Activated CD4-positive, alpha-beta T cell treated with anti-CD3 and anti-CD28 coated beads, Interleukin-2, amount 10 ng/mL, durations not matched to agents 24 days and 14 days (primary cell): ENCODE measurements at regions not wholly inside any gene's neighbourhood (a gene's known extent, or its start where the extent isn't known, plus 50 kb on each side); places are given as distances from the start of the nearest gene placed in this dataset.
"Not testable (repeated sequence)": the region's sequence is repeated elsewhere in the genome, so short reads cannot be mapped to it uniquely, and the experiment has no call there.

ENCODE experiments used
- DNase-seq: peaks from one replicate; pipeline ENCODE4 v3.0.0; 2022
- H3K27ac Mint-ChIP-seq: one replicate; pipeline ENCODE4 v1.8.0; 2022; ENCODE audit warnings: mild to moderate bottlenecking, mixed read lengths
- H3K27me3 Mint-ChIP-seq: one replicate; pipeline ENCODE4 v1.8.0; 2022; ENCODE audit warnings: mixed read lengths
- H3K36me3 Mint-ChIP-seq: one replicate; pipeline ENCODE4 v1.8.0; 2022; ENCODE audit warnings: low read depth, mild to moderate bottlenecking, mixed read lengths
- H3K4me1 Mint-ChIP-seq: one replicate; pipeline ENCODE4 v1.8.0; 2021; ENCODE audit warnings: mixed read lengths
- H3K4me3 Mint-ChIP-seq: one replicate; pipeline ENCODE4 v1.8.0; 2022; ENCODE audit warnings: mild to moderate bottlenecking, moderate library complexity, mixed read lengths
- H3K9me3 Mint-ChIP-seq: one replicate; pipeline ENCODE4 v1.8.0; 2021; ENCODE audit warnings: mixed read lengths
- intact Hi-C: fragments of 100-400 bp; cut with micrococcal nuclease; formaldehyde crosslinking; loops from one replicate; pipeline ENCODE4 v1.15.1; 2023

DNA sequence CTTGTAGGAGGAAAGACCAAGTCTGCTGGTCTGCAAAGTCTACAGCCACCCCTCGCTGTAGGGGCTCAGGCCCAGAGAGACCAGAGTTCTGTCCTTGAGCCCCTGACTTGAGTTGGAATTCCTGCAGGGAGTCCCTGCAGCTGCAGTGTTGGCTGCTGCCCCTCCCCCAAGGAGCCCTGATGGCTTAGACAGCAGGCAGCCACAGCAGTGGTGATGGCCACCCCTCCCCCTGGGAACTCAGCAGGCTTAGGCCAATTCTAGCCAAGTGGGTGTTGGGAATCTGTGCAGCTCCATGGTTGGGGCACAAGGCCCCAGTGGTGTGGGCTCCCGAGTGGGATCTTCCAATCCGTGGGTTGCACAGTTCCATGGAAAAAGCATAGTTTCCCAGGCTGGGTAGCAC, 345.4 kb downstream of the CD109 start:
- DNase-seq: no peak
- Mint-ChIP-seq H3K27ac (no peak overlapping the region), H3K27me3 (no peaks in the 10 kb centered on the region), H3K9me3 (peaks cover 7% of the 10 kb centered on the region), H3K36me3 (no peaks in the 10 kb centered on the region), H3K4me1 (no peaks in the 10 kb centered on the region), H3K4me3 (no peak overlapping the region)
- intact Hi-C loops: no loop called here

DNA sequence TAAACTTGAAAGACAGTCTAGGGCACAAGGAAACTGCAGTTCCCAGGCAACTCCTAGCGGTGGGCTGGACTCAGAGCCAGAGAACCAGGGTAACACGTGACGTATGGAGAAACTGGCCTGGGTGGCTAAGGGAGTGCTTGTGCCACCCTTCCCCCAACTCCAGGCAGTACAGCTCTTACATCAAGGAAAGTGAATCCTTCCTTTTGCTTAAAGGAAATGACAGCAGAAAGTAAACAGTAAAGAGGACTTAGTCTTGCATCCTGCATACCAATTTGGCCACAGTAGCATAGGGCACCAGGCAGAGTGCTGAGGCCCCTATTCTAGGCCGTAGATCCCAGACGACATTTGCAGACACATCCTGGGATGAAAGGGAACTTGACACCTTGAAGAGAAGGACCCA, 322.8 kb downstream of the CD109 start:
- Mint-ChIP-seq H3K4me1 (no peaks in the 10 kb centered on the region), H3K4me3 (no peak overlapping the region), H3K9me3 (no peaks in the 10 kb centered on the region), H3K36me3 (no peaks in the 10 kb centered on the region), H3K27ac (no peak overlapping the region), H3K27me3 (no peaks in the 10 kb centered on the region)
- DNase-seq: no peak
- intact Hi-C loops: no loop called here

DNA sequence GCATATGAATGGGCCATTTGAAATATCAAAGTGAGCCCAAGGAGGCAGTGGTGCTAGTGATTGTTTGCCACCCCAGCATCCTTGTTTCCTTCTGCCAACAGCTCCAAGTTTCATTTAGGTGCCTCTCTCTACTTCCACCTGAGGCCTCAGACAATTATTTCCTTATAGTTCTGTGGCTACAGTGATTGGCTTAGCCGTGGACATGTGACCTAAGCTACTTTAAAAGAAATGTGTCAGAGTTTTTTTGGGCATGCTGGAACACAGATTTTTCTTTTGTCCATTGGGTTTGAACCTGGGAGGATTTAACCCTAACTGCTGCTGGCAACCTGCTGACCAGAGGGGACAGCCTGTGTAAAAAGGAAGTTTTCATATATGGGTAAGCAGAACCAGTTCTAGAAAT, 319.4 kb downstream of the CD109 start:
- no peaks in the 10 kb centered on the region for H3K36me3 Mint-ChIP-seq
- no peak overlapping the region for H3K27ac Mint-ChIP-seq
- peaks cover under 1% of the 10 kb centered on the region for H3K9me3 Mint-ChIP-seq
- H3K27me3 Mint-ChIP-seq: no peaks in the 10 kb centered on the region
- no peaks in the 10 kb centered on the region for H3K4me1 Mint-ChIP-seq
- intact Hi-C loops: no loop called here
- DNase-seq: no peak
- H3K4me3 Mint-ChIP-seq: no peak overlapping the region

DNA sequence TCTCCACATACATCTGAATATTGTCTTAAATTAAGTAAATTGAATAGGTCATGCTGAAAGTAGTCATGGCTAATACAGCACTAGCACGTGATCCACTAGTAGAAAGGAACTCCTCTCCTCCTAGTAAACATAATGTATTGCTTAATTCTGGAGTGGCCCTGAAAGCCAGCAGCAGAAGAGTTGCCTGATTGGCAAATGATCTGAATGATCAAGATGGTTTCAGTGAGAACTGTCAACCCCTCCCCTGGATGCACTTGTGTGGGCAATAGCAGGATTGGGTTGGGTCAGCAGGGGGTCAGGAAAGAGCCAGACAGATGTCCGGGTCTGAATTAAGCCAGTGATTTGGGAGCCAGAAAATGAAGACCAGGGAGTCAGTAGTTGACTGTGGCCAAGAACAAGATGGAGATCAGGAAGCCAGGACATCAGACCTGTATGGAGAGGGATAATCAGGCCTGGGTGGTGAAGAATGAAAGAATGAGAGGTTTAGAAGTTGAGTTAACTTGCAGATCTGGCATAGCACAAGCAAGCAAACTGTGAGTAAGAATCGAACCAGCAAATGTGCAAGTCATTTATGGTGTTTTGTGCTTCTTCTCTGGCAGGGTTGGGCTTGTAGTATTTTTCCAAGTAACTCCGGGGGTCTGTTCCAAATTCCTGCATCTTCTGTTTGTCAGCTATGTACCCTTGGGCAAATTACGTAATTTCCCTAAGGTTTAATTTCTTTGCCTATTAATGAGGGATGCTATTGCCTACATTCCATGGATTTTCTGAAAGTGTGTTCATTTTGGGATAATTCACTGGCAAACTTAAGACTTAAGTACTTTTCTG, 304.9 kb downstream of the CD109 start:
- H3K4me3 Mint-ChIP-seq: no peak overlapping the region
- no peaks in the 10 kb centered on the region for H3K4me1 Mint-ChIP-seq
- H3K27me3 Mint-ChIP-seq: no peaks in the 10 kb centered on the region
- H3K9me3 Mint-ChIP-seq: no peaks in the 10 kb centered on the region
- H3K36me3 Mint-ChIP-seq: no peaks in the 10 kb centered on the region
- intact Hi-C loops: no loop called here
- no peak overlapping the region for H3K27ac Mint-ChIP-seq
- DNase-seq: no peak

DNA sequence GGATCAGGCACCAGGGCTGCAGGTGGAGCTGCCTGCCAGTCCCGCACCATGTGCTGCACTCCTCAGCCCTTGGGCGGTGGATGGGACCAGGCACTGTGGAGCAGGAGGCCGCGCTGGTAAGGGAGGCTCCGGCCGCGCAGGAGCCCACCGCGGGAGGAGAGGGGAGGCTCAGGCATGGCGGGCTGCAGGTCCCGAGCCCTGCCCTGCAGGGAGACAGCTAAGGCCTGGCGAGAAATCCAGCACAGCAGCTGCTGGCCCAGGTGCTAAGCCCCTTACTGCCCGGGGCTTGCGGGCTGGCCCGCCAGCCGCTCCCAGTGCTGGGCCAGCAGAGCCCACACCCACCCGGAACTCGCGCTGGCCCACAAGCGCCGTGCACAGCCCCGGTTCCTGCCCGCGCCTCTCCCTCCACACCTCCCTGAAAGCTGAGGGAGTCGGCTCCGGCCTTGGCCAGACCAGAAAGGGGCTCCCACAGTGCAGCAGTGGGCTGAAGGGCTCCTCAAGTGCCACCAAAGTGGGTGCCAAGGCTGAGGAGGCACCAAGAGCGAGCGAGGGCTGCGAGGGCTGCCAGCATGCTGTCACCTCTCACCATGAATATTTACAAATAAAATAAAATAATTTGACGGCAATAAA, 294.7 kb downstream of the CD109 start:
- intact Hi-C loops, DNase-seq, H3K27me3 Mint-ChIP-seq, H3K4me1 Mint-ChIP-seq, H3K9me3 Mint-ChIP-seq, H3K36me3 Mint-ChIP-seq, H3K27ac Mint-ChIP-seq, H3K4me3 Mint-ChIP-seq: not testable (repeated sequence)

DNA sequence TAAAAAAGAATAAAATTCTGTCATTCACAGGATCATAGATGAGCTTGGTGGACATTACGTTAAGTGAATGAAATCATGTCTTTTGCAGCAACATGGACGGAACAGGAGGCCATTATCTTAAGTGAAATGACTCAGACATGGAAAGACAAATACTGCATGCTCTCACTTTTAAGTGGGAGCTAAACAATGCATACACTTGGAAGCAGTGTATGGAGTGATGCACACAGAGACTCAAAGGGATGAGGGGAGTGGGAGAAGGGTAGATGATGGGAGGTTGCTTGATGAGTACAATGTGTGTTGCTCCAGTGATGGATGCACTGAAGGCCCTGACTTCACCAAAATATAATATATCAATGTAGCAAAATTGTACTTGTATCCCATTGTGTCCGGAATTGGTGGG, 293.4 kb downstream of the CD109 start:
- Mint-ChIP-seq H3K9me3 (no peaks in the 10 kb centered on the region), H3K4me1 (no peaks in the 10 kb centered on the region), H3K4me3 (no peak overlapping the region), H3K27me3 (no peaks in the 10 kb centered on the region), H3K27ac (no peak overlapping the region), H3K36me3 (no peaks in the 10 kb centered on the region)
- intact Hi-C loops: no loop called here
- DNase-seq: no peak

DNA sequence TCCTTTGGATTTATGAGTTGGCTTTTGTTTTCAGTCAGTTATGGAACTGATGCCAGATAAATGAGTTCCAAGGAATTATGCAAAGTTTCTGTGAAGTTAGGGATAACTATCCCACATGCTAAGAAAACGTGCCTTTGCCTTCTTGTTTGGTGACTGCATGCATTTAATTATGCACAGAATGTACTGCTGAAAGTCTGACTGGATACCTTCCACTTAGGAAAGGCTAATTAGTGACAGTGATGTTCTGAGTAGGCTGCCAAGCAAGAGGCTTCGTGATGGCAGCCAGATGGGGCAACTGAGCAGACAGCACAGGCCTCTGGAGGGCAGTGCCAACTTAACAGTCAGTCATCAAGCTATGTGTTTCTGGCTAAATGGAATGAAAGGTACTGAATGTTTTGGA, 289.9 kb downstream of the CD109 start:
- Mint-ChIP-seq H3K4me1 (no peaks in the 10 kb centered on the region), H3K27ac (no peak overlapping the region), H3K36me3 (no peaks in the 10 kb centered on the region), H3K9me3 (no peaks in the 10 kb centered on the region), H3K27me3 (peaks cover 3% of the 10 kb centered on the region), H3K4me3 (no peak overlapping the region)
- intact Hi-C loops: no loop called here
- DNase-seq: no peak

DNA sequence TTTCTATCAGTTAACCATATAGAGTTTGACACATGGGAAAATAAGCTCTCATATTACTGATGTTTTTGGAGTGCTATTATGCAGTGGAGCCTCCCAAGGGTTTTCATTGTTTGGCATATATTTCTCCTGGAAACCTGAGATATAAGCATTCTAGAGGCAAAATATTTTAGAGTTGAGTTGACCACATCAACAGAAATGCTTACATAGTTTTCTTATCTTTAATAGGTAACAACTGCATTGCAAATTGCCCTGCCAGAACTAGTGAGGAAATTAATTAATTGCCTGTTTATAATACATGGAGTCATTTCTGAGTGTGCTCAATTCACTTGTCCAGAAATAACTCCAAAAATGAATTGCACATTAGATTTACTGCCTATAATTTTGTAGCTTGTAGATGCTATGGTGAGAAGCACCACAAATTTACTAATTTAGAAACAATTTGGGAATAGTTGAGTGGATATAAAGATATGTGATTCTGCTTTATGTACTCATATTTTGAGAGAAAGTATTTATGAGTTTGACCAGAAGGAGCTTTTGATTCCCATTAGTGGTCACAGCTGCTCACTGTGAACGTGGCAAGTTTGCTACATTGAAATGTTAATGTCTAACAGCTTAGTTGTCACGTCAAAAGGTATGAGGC, 288.7 kb downstream of the CD109 start:
- H3K4me1 Mint-ChIP-seq: no peaks in the 10 kb centered on the region
- no peak overlapping the region for H3K27ac Mint-ChIP-seq
- DNase-seq: no peak
- H3K4me3 Mint-ChIP-seq: no peak overlapping the region
- no peaks in the 10 kb centered on the region for H3K9me3 Mint-ChIP-seq
- intact Hi-C loops: no loop called here
- H3K36me3 Mint-ChIP-seq: no peaks in the 10 kb centered on the region
- peaks cover 3% of the 10 kb centered on the region for H3K27me3 Mint-ChIP-seq

DNA sequence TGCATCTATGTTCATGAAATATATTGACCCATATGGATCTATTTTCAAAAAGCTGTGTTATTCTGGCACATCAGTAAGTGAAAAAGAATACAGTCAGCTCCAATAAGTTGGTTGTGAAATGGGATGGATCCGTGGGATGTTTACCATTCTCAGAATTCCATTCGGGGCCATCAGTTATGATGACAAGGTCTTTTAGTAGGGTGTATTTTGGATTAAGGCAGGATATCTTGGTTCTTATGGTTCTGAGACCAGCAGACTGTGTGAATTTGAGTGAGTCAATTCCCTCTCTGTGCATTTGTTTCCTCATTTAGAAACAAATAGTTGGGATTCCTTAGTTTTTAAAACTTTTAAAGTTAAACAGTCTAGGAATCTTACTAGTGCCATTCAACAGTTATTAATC, 287.4 kb downstream of the CD109 start:
- Mint-ChIP-seq H3K9me3 (no peaks in the 10 kb centered on the region), H3K27me3 (peaks cover 4% of the 10 kb centered on the region), H3K4me1 (no peaks in the 10 kb centered on the region), H3K4me3 (no peak overlapping the region), H3K27ac (no peak overlapping the region), H3K36me3 (no peaks in the 10 kb centered on the region)
- no peak for DNase-seq
- intact Hi-C loops: no loop called here

DNA sequence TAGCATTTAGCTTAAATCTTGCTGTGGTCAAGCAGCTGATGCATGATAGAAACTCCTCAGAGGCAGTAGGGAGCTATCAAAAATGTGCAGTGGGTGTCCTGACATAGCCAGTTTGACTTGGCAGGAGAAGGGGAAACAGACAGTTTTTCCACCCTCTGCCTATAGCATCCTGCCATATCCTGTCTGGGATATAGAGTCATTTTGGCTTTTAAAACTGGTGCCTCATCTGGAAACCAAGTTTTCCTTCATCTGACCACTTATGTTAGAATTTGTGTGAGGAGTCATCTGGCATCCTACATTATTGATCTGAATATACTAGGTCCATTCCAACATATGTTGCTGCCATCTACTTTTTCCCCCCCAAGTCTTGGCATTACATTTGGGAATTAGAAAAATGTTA, 284.1 kb downstream of the CD109 start:
- H3K9me3 Mint-ChIP-seq: no peaks in the 10 kb centered on the region
- no peak overlapping the region for H3K4me3 Mint-ChIP-seq
- no peaks in the 10 kb centered on the region for H3K4me1 Mint-ChIP-seq
- H3K36me3 Mint-ChIP-seq: no peaks in the 10 kb centered on the region
- intact Hi-C loops: no loop called here
- DNase-seq: no peak
- H3K27ac Mint-ChIP-seq: no peak overlapping the region
- peaks cover 6% of the 10 kb centered on the region for H3K27me3 Mint-ChIP-seq

DNA sequence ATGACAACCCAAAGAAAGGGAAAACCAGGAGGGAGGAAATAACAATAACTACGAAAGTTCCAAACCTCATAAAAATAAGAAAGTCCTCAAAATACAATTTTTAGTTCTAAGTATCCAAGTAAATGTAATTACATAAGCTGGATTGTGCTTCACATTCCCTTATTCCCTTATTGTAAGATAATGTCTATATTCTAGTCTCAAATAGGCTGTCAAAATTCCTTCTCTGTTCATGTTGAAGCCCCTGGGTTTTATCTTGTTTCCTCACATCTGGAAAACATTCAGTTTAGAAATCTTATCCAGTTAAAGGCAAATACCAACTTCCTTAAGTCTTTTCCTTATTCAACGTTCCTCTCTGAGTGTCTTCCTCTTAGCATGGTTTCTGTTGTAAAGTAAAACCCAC, 282.3 kb downstream of the CD109 start:
- peaks cover 6% of the 10 kb centered on the region for H3K27me3 Mint-ChIP-seq
- H3K27ac Mint-ChIP-seq: no peak overlapping the region
- no peaks in the 10 kb centered on the region for H3K36me3 Mint-ChIP-seq
- H3K9me3 Mint-ChIP-seq: no peaks in the 10 kb centered on the region
- no peaks in the 10 kb centered on the region for H3K4me1 Mint-ChIP-seq
- DNase-seq: no peak
- intact Hi-C loops: no loop called here
- H3K4me3 Mint-ChIP-seq: no peak overlapping the region

DNA sequence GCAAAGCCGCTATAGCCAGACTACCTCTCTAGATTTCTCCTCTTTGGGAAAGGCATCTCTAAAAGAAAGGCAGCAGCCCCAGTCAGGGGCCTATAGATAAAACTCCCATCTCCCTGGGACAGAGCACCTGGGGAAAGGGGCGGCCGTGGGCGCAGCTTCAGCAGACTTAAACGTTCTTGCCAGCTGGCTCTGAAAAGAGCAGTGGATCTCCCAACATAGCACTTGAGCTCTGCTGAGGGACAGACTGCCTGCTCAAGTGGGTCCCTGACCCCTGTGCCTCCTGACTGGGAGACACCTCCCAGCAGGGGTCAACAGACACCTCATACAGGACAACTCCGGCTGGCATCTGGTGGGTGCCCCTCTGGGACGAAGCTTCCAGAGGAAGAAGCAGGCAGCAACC, 276.5 kb downstream of the CD109 start:
- not testable (repeated sequence) for H3K4me1 Mint-ChIP-seq, H3K4me3 Mint-ChIP-seq, DNase-seq, H3K27me3 Mint-ChIP-seq, H3K27ac Mint-ChIP-seq, H3K9me3 Mint-ChIP-seq, H3K36me3 Mint-ChIP-seq
- intact Hi-C loops: loop anchor here (5.0 kb wide), 1 partner anchor 235 kb away; no protein-coding TSS in a partner anchor

DNA sequence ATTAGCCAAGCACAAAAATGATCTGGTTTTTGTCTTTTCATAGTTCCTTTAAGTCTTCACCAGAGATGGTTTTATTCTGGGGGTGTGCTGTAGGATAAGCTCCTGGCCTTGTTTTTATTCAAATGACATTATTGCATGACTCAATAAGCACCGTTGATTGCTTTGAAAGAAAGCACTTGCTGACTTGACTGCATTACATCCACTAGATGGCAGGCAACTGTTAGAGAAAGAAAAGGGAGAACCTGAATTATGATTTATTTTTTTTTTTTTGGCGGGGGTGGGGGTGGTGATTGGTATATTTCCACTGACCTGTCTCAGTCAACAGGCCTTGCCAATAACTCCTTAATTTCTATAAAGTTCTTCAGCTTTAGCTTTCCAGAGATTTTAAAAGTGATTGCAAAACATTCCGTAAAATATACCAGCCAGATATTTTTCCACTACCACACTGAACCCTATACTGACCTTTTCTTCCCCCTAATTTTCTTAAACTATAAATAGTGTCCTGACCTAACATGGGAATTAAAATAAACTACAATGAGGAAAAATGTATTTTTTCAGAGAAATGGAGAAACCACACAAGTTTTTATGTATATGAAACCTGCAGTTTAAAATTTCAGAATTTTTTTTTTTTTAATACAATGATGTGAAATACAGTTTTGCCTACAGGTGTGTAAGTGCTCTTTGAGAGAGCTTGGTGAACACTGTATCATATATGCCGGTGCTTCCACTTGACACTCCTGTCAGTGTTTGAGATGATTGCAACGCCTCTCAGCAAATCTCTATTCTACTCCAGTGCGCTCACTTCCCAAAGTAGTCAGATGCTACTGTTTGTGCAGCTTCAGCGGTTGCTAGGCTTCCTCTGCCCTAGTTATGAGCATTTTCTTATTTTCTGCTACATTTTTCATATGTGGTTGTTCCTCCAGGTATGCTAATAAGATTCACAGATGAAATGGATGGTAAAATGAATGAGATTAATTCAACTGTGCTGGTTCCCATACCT, 274.3 kb downstream of the CD109 start:
- Mint-ChIP-seq H3K9me3 (no peaks in the 10 kb centered on the region), H3K27ac (no peak overlapping the region), H3K36me3 (no peaks in the 10 kb centered on the region), H3K27me3 (no peaks in the 10 kb centered on the region), H3K4me3 (no peak overlapping the region), H3K4me1 (no peaks in the 10 kb centered on the region)
- no peak for DNase-seq
- intact Hi-C loops: loop anchor here (1.0 to 5.0 kb wide), 2 partner anchors 233 to 1241 kb away; no protein-coding TSS in a partner anchor
